ENCODE measurements at regions not wholly inside any gene's neighbourhood (a gene's known extent, or its start where the extent isn't known, plus 50 kb on each side); places are given as distances from the start of the nearest gene placed in this dataset.

DNA sequence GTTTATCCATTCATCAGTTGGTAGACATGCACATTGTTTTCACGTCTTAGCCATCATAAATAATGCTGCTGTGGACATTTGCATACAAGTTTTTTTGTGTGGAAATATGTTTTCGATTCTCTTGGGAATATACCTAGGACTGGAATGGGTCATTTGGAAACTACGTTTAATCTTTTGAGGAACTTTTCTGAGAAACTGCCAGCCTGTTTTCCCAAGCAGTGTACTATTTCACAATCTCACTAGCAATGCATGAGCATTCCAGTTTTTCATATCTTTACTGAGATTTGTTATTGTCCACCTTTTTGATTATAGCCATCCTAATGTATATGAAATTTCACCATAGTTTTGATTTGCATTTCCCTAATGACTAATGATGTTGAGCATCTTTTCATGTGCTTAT lies 95.7 kb upstream of the JAZF1 start:
- no peak overlapping the region for H3K27ac ChIP-seq (ENCODE audit: low read depth in 2 of 2, low read length in 1 of 2)
- no peaks in the 10 kb centered on the region for H3K79me2 ChIP-seq (ENCODE audit: insufficient read depth)
- no peaks in the 10 kb centered on the region for H3K9me2 ChIP-seq
- TF ChIP-seq ELF1 (IDR thresholded peaks at IDR 0.05), result no peak
- no peak for TF ChIP-seq TCF12 (IDR thresholded peaks at IDR 0.05)
- TF ChIP-seq JUND (IDR thresholded peaks at IDR 0.05), result no peak
- TF ChIP-seq, protein P1, sequence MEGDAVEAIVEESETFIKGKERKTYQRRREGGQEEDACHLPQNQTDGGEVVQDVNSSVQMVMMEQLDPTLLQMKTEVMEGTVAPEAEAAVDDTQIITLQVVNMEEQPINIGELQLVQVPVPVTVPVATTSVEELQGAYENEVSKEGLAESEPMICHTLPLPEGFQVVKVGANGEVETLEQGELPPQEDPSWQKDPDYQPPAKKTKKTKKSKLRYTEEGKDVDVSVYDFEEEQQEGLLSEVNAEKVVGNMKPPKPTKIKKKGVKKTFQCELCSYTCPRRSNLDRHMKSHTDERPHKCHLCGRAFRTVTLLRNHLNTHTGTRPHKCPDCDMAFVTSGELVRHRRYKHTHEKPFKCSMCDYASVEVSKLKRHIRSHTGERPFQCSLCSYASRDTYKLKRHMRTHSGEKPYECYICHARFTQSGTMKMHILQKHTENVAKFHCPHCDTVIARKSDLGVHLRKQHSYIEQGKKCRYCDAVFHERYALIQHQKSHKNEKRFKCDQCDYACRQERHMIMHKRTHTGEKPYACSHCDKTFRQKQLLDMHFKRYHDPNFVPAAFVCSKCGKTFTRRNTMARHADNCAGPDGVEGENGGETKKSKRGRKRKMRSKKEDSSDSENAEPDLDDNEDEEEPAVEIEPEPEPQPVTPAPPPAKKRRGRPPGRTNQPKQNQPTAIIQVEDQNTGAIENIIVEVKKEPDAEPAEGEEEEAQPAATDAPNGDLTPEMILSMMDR (IDR thresholded peaks at IDR 0.05), result no peak
- TF ChIP-seq TAF1 (IDR thresholded peaks at IDR 0.05; ENCODE audit: borderline replicate concordance, low read depth, low read length), result no peak
- TF ChIP-seq RCOR1 (IDR thresholded peaks at IDR 0.05; ENCODE audit: low read length), result no peak
- no peak for TF ChIP-seq FOXM1 (IDR thresholded peaks at IDR 0.05; ENCODE audit: low read depth)
- no peak for TF ChIP-seq TEAD4 (IDR thresholded peaks at IDR 0.05; ENCODE audit: borderline replicate concordance, insufficient read depth)
- TF ChIP-seq EP300 (IDR thresholded peaks at IDR 0.05; ENCODE audit: borderline replicate concordance in 1 of 2, low read depth in 1 of 2, low read length in 1 of 2), result no peak
- TF ChIP-seq, protein P2, sequence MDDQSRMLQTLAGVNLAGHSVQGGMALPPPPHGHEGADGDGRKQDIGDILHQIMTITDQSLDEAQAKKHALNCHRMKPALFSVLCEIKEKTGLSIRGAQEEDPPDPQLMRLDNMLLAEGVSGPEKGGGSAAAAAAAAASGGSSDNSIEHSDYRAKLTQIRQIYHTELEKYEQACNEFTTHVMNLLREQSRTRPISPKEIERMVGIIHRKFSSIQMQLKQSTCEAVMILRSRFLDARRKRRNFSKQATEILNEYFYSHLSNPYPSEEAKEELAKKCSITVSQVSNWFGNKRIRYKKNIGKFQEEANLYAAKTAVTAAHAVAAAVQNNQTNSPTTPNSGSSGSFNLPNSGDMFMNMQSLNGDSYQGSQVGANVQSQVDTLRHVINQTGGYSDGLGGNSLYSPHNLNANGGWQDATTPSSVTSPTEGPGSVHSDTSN (IDR thresholded peaks at IDR 0.05), result no peak
- H2AFZ ChIP-seq (ENCODE audit: low read depth), result no peak overlapping the region
- no peak overlapping the region for H3K9ac ChIP-seq
- H4K20me1 ChIP-seq (ENCODE audit: insufficient read depth), result no peaks in the 10 kb centered on the region
- H3K9me3 ChIP-seq, result no peaks in the 10 kb centered on the region
- no peak overlapping the region for H3K4me2 ChIP-seq
- no peak for DNase-seq
- H3K36me3 ChIP-seq (replicated peaks in 1 of 2; ENCODE audit: control insufficient read depth in 1 of 2, insufficient read depth in 2 of 2, low read length in 1 of 2), result no peaks in the 10 kb centered on the region
- ChIA-PET CTCF (no interaction called here), POLR2A (no interaction called here)
- peaks cover 0 to 19% of the 10 kb centered on the region in 2 experiments; a peak in 2 of 4 replicates for H3K4me1 ChIP-seq (ENCODE audit: control insufficient read depth in 1 of 2, insufficient read depth in 2 of 2, low read depth in 1 of 2, low read length in 1 of 2)
- no peak overlapping the region for H3K4me3 ChIP-seq (ENCODE audit: low read depth in 2 of 2, low read length in 1 of 2)
- H3K27me3 ChIP-seq (ENCODE audit: insufficient read depth), result peaks cover 8% of the 10 kb centered on the region; the same call in 1 of the 2 replicates
- H3F3A ChIP-seq (replicated peaks; ENCODE audit: insufficient read depth), result no peaks in the 10 kb centered on the region
- WGBS (ENCODE audit: low lambda C conversion rate), result 36% methylated on average over 3 of the region's 3 CpGs

DNA sequence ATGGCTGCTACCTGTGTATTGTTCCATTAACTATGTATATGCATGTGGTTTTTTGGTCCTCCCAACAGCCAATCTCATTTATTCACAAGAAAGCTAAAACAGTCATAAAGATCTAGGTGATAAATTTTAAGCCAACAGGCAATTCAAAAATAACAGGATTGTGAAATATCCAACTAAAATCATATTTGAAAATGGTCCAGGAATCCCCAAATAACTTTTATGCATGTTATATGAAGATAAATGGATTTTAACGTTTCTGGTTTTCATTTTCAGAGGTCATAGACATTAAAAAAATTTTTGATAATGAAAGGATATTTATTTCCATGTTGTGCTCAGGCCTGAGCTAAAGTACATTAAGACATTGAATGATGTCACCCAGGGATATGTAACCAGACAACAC lies 96.8 kb upstream of the JAZF1 start:
- H3K4me3 ChIP-seq (ENCODE audit: low read depth in 2 of 2, low read length in 1 of 2), result no peak overlapping the region
- ChIA-PET POLR2A (no interaction called here), CTCF (interaction anchor here (0.8 to 4.5 kb wide), 3 partner anchors 21 to 576 kb away, joined by 3 to 32 read pairs (median 3); no protein-coding TSS in a partner anchor)
- TF ChIP-seq EP300 (IDR thresholded peaks at IDR 0.05; ENCODE audit: borderline replicate concordance in 1 of 2, low read depth in 1 of 2, low read length in 1 of 2) (peak in 1 of 2 experiments; percentile 49; a peak in 1 of 4 replicates), GATA2 (CRISPR knock-in tag; IDR thresholded peaks at IDR 0.05) (peak; percentile 63), SMC3 (IDR thresholded peaks at IDR 0.05; ENCODE audit: low read depth, low read length) (no peak)
- no peaks in the 10 kb centered on the region for H3K36me3 ChIP-seq (replicated peaks in 1 of 2; ENCODE audit: control insufficient read depth in 1 of 2, insufficient read depth in 2 of 2, low read length in 1 of 2)
- no peak overlapping the region for H2AFZ ChIP-seq (ENCODE audit: low read depth)
- no peaks in the 10 kb centered on the region for H3K9me3 ChIP-seq
- no peaks in the 10 kb centered on the region for H3K9me2 ChIP-seq
- WGBS (ENCODE audit: low lambda C conversion rate), result 2% methylated on average over 1 of the region's 1 CpG
- H3K79me2 ChIP-seq (ENCODE audit: insufficient read depth), result no peaks in the 10 kb centered on the region
- no peak overlapping the region for H3K9ac ChIP-seq
- no peaks in the 10 kb centered on the region for H4K20me1 ChIP-seq (ENCODE audit: insufficient read depth)
- H3K27me3 ChIP-seq (ENCODE audit: insufficient read depth), result peaks cover 8% of the 10 kb centered on the region; the same call in 1 of the 2 replicates
- no peaks in the 10 kb centered on the region for H3F3A ChIP-seq (replicated peaks; ENCODE audit: insufficient read depth)
- H3K4me1 ChIP-seq (ENCODE audit: control insufficient read depth in 1 of 2, insufficient read depth in 2 of 2, low read depth in 1 of 2, low read length in 1 of 2), result peaks cover 0 to 15% of the 10 kb centered on the region in 2 experiments; a peak in 2 of 4 replicates
- peak overlapping the region in 1 of 2 experiments; percentile 43; a peak in 1 of 4 replicates for H3K27ac ChIP-seq (ENCODE audit: low read depth in 2 of 2, low read length in 1 of 2)
- no peak overlapping the region for H3K4me2 ChIP-seq
- no peak for DNase-seq

All from SK-N-SH (cell line).